ENCODE measurements at regions not wholly inside any gene's neighbourhood (a gene's known extent, or its start where the extent isn't known, plus 50 kb on each side); places are given as distances from the start of the nearest gene placed in this dataset.
A peak's percentile ranks its signal among the peaks of the same experiment; 100 is the strongest.

- H3K27ac ChIP-seq, result no peak overlapping the region
- no peak for TF ChIP-seq ZFX (IDR thresholded peaks at IDR 0.05; ENCODE audit: borderline replicate concordance)
- no peak for TF ChIP-seq CTCF (IDR thresholded peaks at IDR 0.05)
Measured at GRCh38 chr6:153832543-153832942, 206.5 kb upstream of the OPRM1 start.

- no peak overlapping the region for H3K27ac ChIP-seq
- TF ChIP-seq ZFX (IDR thresholded peaks at IDR 0.05; ENCODE audit: borderline replicate concordance) (no peak), CTCF (IDR thresholded peaks at IDR 0.05) (no peak)
Measured at GRCh38 chr6:153831350-153832078, 207.5 kb upstream of the OPRM1 start.

GRCh38 chr6:153817173-153817572, 221.9 kb upstream of the OPRM1 start:
- no peak overlapping the region for H3K27ac ChIP-seq
- TF ChIP-seq ZFX (IDR thresholded peaks at IDR 0.05; ENCODE audit: borderline replicate concordance) (no peak), CTCF (IDR thresholded peaks at IDR 0.05) (no peak)

GRCh38 chr6:153816366-153816765, 222.7 kb upstream of the OPRM1 start:
- H3K27ac ChIP-seq, result no peak overlapping the region
- TF ChIP-seq CTCF (IDR thresholded peaks at IDR 0.05), result no peak
- no peak for TF ChIP-seq ZFX (IDR thresholded peaks at IDR 0.05; ENCODE audit: borderline replicate concordance)

- H3K27ac ChIP-seq, result no peak overlapping the region
- TF ChIP-seq CTCF (IDR thresholded peaks at IDR 0.05), result peak; percentile 73
- no peak for TF ChIP-seq ZFX (IDR thresholded peaks at IDR 0.05; ENCODE audit: borderline replicate concordance)
Measured at GRCh38 chr6:153814136-153814535, 224.9 kb upstream of the OPRM1 start.

- no peak for TF ChIP-seq CTCF (IDR thresholded peaks at IDR 0.05)
- TF ChIP-seq ZFX (IDR thresholded peaks at IDR 0.05; ENCODE audit: borderline replicate concordance), result no peak
- no peak overlapping the region for H3K27ac ChIP-seq
Measured at GRCh38 chr6:153804755-153805330, 234.2 kb upstream of the OPRM1 start.

GRCh38 chr6:153801917-153802316, 237.1 kb upstream of the OPRM1 start:
- H3K27ac ChIP-seq, result no peak overlapping the region
- TF ChIP-seq CTCF (IDR thresholded peaks at IDR 0.05) (no peak), ZFX (IDR thresholded peaks at IDR 0.05; ENCODE audit: borderline replicate concordance) (no peak)
